HG03575 (cell line): ENCODE measurements at regions not wholly inside any gene's neighbourhood (a gene's known extent, or its start where the extent isn't known, plus 50 kb on each side); places are given as distances from the start of the nearest gene placed in this dataset.
"Not testable (repeated sequence)": the region's sequence is repeated elsewhere in the genome, so short reads cannot be mapped to it uniquely, and the experiment has no call there.

ENCODE experiments used
- ATAC-seq: cut with Tn5 transposase; IDR thresholded peaks from one replicate; pipeline ENCODE4 v1.9.1; 2021; ENCODE audit not compliant: unreplicated experiment, insufficient number of reproducible peaks, low FRiP score; ENCODE audit errors: extremely low read depth

DNA sequence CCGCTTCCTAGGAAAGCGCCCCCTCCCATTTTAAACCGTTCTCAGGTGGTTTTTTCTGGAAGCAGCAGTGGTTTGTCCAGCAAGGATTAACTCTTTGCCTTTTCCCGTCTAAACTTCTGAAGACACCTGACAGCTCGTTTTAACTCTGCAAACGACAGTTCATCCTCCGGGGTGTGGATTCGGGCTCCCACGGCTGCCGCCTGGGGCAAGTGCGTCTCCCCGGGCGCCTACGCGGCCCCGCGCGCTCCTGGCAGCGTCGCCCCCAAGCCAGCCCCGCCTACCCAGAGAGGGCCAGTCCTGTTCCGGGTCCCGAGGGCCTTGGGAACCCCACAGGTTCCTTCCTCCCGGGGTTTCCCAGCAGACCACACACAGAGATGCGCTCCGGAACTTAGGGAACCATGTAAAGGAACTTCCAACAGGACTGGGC is 54.4 kb downstream of the PRR18 start:
- ATAC-seq = no peak

DNA sequence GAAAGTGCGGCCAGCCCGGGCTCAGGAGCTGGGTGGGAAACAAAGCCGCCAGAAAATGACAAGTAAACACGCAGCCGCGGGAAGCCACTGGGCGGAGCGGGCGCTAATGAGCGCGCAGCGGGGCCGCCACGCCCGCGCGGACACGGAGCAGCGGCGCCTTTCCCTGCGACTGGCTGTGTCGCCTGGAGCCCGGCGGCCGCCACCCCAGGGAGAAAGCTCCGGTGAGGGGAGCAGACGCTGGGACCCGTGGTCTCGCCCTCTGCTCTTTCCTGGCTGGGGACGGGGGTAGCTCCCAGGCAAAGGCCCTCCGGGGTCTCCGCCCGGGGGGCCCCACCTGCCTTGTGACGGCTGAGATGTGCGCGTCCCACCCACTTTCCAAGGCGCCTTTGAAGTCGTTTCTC is 54.9 kb downstream of the PRR18 start:
- ATAC-seq = no peak

DNA sequence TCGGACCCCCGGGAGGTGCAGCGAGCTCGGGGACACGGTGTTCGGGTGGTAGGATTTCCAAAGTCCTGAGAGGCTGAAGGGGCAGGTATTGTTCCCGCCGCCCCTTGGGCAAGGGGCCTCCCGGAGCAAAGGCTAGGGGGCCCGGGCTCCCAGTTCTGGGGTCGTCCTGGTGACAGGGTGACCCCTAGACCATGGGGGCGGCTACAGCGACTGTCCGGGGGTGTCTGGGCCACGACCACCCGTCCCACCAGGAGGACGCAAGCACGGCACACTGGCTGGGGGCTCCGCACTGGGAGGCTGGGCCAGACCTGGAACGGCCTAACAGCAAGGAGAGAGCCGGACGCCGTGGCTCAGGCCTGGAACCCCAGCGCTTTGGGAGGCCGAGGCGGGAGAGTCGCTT is 55.6 kb downstream of the PRR18 start:
- ATAC-seq = no peak

DNA sequence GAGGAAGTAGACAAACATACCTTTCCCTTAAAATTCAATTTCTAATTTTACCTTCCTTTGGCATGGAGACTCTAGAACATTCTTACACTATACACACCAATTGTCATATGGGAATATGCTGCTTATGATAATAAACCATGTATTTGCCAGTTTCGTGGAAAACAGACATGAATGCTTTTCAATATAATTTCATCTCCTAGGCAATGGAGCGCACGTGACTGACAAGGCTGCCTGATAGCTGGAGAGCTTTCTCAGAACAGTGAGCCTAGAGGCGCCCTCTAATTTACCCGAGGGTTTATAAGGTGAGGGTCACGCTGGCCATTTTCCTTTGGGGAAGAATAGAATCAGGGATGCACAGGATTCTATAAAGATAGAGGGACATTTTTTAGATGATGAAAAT is 56.5 kb downstream of the PRR18 start:
- ATAC-seq = no peak

DNA sequence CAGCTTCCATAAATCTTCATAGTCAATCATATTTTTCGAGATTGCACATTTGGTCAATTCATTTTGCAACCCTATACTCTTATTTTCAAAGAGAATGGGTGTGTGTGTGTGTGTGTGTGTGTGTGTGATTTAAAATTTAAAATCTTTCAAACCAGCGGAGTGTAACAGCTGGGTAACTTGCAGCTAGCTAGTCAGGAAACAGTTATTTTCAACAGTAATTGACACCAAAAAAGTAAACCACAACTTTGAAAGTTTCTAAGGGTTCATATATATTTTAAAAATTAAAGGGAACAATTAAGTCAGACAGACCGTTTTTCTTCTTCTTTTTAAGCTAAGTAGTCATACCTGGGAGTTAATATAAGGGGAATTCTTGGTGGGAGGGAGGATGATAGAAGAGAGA is 57.0 kb downstream of the PRR18 start:
- no peak for ATAC-seq

DNA sequence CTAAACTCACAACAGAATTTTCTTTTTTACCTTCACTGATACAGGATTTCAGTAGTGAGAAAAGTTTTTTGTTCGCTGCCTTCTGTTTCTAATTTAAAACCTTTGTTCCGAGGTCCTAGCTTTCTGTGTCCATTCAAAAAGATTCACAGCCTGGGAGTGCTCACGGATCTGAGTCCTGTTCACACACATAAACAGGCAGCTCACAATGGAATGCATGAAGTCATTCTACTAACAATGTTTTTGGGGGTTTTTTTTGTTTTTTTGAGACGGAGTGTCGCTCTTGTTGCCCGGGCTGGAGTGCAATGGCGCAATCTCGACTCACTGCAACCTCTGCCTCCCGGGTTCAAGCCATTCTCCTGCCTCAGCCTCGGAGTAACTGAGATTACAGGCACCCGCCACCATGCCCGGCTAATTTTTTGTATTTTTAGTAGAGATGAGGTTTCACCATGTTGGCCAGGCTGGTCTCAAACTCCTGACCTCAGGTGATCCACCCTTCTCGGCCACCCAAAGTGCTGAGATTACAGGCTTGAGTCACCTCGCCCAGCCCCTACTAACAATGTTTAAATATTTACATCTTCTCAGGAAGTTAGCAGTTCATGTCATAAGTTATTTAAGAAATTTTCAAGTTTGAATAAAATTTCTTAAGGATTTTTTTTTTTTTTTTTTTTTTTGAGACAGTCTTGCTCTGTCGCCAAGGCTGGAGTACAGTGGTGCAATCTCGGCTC is 59.0 kb downstream of the PRR18 start:
- ATAC-seq = not testable (repeated sequence)

DNA sequence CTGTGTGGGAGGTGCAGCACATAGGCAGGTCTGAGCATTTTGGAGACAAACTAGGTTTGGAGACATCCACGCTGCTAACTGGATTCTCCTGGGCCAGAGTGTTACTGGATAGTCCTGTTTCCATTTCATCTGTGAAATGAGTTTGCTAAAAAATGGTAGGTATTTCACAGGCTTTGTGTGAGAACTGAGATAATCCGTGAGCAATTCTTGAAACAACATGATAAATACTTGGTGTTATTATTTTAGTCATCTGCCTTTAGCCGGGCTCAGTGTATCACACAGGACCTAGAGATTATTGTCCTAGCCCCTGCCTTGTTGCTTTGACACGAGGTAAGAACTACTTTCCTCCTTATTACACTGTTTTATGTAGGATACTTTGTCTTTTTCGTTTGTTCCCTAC is 63.0 kb downstream of the PRR18 start:
- peak; percentile 8 for ATAC-seq

DNA sequence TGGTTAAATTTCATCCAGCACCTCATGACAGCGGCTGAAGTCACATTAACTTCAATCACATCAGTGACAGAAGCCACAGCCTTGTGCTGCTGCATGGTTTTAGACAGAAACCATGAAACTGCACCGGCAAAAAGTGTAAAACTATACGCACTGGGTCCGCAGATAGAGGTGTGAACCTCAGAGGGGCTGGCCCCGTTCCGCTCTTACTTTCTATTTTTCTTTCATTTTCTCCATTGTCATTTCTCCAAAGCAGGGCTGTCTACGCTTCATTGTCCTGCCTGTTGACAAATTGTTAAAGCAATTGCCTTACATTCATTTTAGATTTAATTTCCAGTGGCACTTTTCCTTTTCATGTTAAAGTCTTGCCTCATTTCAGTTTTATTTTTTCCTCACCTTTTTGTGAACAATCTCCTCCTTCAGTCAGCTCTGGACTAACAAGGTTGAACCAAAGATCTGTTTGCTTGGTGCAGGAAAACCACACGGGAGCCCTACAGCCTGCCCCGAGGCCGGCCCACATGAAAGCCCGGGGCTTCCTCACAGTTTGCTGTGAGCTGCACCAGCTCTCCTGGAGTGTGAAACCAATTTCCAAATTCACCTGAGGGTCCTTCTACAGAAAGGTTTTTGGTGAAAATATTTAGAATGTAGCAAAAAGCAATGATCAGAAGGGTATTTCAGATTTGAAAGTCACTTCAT is 63.7 kb downstream of the PRR18 start:
- ATAC-seq = peak; percentile 83

DNA sequence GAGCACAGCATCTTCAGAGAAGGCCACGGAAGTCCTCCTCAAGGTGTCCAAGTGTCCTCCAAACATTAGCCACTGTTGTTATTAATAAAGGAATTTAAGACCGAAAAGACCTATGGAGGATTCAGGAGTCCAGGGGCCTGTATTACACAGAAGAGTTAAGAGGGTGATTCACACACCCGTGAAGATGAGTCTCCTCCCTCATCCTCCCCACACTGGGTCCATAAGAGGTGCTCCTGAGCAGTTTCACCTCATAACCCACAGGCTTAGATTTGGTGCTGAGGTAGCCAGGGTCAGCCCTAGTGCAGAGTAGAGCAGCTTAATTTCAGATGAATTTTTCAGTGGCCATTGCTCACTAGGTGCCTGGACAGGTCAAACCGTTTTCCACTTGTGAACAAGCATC is 65.3 kb downstream of the PRR18 start:
- ATAC-seq = no peak

DNA sequence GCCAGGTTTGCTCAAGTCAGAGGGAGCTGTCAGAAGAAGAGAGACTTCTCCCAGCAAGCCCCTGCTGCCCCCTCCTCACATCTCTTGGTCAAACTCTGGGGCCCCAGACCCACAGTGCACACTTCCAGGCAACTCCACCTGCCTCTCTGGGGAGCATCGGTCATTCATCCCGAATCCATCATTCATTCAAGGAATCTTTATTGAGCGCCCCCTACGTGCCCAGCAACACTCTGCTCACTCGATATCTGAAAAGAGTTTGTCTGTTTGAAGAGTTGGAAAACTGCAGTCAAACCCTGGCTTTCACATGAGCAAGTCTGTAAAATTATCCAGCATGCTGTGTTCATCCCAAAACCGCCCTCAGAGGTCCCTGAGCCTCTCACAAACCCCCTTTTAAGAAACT is 66.2 kb downstream of the PRR18 start:
- ATAC-seq = no peak

DNA sequence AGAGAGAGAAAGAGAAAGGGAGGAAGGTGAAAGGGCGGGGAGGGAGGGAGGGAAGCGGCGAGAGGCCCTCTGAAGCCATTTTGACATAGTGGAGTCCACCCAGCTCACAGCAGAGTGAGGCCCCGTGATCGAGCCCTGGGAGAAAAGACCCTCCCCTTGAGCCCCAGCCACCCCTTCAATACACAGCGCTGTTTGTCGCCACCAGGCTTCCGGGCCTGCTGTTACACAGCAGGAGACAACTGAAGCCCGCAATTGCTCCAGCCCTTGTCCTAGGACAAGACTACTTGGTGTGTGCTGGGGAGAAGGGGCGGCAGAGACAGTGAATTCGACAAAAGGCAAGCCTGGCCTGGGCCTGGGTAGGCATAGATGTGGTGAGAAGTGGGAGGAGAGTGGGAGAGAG is 67.3 kb downstream of the PRR18 start:
- no peak for ATAC-seq

DNA sequence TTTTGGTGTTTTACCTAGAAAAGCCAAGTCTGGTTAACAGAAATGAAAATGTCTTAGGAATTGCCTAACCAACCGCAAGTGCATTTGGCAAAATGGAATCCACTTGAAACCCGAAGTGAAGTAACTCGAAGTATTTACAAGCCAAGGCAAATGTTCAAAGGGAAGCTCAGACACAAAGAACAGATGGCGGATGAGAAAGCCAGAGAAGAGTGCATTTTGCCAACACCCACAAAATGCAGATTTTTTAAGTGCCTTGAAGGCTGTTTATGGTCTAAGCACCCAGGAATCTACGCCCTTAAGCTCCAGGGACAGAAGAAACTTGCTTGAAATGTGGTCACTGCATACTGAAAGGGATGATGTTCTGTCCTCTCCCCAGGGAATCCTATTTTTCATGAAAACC is 70.0 kb upstream of the TBXT start:
- no peak for ATAC-seq

DNA sequence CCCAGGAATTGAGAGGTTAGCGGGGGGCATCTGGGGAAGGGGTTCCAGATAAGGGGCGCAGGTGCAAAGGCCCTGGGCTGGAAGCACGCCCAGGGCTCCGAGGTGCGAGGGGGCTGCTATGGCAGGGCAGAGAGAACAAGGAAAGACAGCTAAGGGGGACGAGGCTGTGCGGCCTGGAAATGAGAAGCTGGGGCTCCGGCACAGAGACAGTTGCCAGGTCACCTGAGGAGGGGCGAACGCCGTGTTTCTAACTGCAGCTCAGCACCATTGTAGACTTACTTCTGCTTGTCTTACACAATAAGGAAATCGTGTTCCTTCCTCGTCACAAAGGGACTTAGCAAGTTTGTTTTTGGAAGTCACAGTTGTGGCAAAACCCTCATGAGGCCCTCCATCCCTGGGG is 68.9 kb upstream of the TBXT start:
- no peak for ATAC-seq

DNA sequence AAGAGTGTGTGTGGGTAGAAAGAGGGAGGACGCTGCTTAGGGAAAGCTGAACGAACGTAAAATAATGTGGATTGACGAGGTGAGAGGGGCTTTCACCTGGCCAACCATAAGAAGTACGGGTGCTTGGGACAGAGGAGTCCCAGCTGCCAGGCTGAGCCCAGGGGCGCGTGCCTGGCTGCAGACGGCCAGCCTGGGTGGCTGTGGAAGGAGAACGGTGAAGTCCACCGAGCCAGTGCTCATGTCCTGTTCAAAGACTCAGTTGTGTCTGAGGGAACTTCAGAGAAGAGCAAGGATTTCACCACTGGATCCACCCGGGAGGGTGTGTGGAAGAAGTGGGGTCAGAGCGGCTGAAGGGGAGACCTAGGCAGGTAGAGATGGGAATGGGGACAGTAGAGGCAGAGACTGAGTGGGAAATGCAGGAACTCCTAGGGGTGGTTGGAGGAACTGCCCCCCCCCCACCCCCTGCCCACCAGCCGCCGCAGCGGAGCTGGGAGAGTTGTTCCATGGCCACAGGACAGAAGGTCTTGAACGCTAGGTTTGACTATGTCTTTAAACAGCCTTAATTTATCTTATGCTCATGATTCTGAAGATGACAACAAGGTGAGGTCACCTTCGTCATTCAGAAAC is 68.1 kb upstream of the TBXT start:
- ATAC-seq = no peak

DNA sequence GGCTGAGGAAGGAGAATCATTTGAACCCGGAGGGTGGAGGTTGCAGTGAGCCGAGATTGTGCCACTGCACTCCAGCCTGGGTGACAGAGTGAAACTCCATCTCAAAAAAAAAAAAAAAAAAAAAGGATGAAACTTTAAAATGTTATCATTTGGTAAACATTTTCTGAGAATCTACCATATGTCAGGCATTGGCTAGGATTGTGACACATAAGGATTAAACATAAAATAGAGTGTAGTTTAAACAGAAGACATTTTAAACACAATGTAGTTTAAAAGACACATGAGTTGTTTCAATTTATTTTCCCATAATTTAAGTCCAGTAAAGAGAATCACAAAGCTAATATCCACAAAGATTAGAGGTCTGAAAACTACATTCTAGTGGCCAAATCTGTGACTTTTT is 63.5 kb upstream of the TBXT start:
- ATAC-seq = not testable (repeated sequence)

DNA sequence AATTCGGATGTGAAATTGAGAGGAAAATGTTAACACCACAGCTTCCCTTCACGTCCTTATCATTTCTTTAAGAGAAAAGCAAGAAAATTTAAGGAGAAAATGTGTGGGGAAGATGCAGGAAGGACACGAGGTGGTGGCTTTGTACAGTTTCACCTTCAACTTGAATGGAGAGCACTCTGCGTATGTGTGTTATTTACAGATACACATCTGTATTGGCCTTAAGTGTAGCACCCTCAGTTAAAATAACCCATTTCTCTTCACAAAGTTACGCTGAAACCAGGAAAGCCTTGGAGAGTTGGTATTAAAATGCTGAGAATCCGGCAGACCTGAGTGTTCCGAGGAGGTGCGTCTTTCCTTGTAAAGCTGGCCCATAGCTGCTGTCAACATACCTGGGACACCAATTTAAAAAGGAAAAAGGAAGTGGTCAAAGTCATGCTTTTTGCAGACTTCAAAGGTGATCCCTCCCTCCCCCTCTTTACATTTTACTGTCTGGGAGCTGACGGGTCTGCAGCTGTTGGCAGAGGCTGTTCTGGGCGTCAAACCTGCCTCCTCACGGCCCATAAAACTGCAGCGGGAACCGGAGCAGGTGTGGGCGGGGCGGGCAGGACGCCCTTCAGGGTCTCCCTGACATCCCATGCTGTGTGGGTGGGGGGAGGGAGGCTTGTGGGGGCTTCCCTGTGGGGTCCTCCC is 61.3 kb upstream of the TBXT start:
- ATAC-seq = no peak

DNA sequence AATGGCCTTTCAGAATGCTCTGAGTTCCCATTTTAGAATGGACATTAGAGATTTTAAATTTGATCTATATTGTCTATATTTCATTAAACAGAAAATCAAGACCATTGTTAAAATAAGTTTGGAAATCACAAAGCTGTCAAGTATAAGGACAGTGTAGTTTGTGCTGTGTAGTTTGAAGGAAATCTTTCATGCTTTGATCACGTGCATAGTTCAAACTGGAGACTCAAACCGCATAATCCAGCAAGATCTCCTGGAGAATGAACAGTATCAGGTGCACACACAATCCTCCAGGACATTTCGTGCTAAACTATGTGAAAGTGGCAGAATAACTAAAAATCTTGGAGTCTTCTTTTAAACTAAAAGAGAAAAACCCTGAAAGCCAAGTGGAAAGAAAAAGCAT is 60.8 kb upstream of the TBXT start:
- ATAC-seq = no peak

DNA sequence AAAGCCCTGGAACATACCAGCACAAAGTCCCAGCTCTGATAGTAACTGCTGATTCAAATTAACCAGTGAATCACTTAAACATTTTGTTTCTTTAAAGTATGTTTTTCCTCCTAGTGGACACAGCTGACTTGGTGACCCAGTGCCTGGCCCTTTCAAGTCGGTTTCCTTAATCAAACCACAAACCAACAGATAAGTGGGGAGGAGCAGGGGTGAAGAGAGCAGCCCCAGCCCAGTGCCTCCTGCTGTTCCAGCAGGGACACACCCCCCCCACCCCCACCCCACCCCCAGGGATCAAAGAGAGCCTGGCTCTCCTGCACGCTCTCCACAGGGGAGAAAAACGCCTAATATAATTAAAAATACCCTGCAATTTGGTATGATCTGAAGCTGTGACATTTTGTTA is 55.4 kb upstream of the TBXT start:
- ATAC-seq = no peak

DNA sequence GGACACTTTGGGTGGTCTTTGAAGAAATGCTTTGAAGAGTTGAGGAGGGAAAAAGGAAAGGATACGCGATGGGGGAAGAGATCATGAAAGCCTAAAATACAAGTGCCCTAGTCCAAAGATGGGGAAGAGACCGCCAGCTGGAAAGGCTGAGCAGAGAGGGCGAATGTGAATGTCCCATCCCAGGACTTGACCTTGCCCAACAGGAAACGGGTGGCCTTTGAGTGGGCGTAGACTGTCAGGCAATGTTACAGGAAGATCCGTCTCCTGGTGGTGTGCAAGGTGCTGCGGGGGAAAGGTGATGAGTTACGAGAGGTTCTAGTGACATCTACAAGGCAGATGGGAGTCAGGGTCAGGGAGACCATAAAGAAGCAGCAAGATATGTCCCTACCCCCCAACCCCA is 55.0 kb upstream of the TBXT start:
- no peak for ATAC-seq

DNA sequence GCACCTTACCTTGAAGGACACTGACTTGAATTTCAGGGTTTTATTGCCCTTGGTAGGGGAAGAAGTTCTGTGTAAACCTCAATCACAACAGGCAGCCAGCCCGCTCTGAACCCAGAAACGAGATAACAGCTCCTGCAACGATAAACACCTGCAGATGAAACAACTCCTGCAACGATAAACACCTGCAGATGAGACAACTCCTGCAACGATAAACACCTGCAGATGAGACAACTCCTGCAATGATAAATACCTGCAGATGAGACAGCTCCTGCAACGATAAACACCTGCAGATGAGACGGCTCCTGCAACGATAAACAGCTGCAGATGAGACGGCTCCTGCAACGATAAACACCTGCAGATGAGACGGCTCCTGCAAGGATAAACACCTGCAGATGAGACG is 54.0 kb upstream of the TBXT start:
- no peak for ATAC-seq
